ENCODE measurements at regions not wholly inside any gene's neighbourhood (a gene's known extent, or its start where the extent isn't known, plus 50 kb on each side); places are given as distances from the start of the nearest gene placed in this dataset.

GRCh38 chr6:90874931-90875330 lies 288.1 kb upstream of the MAP3K7 start:
- TF ChIP-seq GABPA (IDR thresholded peaks at IDR 0.05; ENCODE audit: low read depth): no peak
- TF ChIP-seq CTCF (IDR thresholded peaks at IDR 0.05; ENCODE audit: insufficient read depth, low read length): no peak
- TF ChIP-seq POLR2AphosphoS5 (IDR thresholded peaks at IDR 0.05; ENCODE audit: low read depth): no peak
- TF ChIP-seq SPI1 (IDR thresholded peaks at IDR 0.05; ENCODE audit: borderline replicate concordance, low read depth): no peak
- TF ChIP-seq REST (IDR thresholded peaks at IDR 0.05; ENCODE audit: insufficient replicate concordance, low read depth): no peak
